SK-N-SH (cell line): ENCODE measurements at regions not wholly inside any gene's neighbourhood (a gene's known extent, or its start where the extent isn't known, plus 50 kb on each side); places are given as distances from the start of the nearest gene placed in this dataset.

ENCODE experiments used
- CTCF ChIA-PET: fragments of 300-600, 350-600 bp; formaldehyde crosslinking; extraction: SDS; loops from one replicate; lab custom pipeline; 2021; lab: Yijun Ruan, JAX
- POLR2A ChIA-PET: fragments of 350-600 bp; sonication (Branson Sonifier 250); formaldehyde crosslinking; extraction: SDS; loops from one replicate; lab custom pipeline; 2020; ENCODE audit warnings: antibody characterized with exemption, inconsistent platforms; lab: Yijun Ruan, JAX
- DNase-seq: peaks from one replicate; pipeline ENCODE4 v3.0.0; 2012
- H2AFZ ChIP-seq: fragments of 200-600 bp; sonication (generic); 2 replicates; pipeline ENCODE4 v1.8.1; 2016; ENCODE audit warnings: antibody characterized with exemption, mild to moderate bottlenecking, low read depth
- H3F3A ChIP-seq: fragments of 200-600 bp; sonication (generic); replicated peaks from 2 replicates; pipeline ENCODE3; 2016; ENCODE audit warnings: antibody characterized with exemption, mild to moderate bottlenecking; ENCODE audit not compliant: insufficient read depth
- H3K27ac ChIP-seq, 2 experiments: fragments of 200-500 bp in 1 of 2; fragments of 200-600 bp in 1 of 2; sonication (Bioruptor generic) in 1 of 2; sonication (generic), shearing (Covaris generic) in 1 of 2; 2 replicates each; pipeline versions ENCODE4 v1.5.1 to v1.6.1; 2014 to 2016; ENCODE audit warnings: low read depth in 2 of 2, inconsistent platforms in 1 of 2, low read length in 1 of 2, mild to moderate bottlenecking in 1 of 2, mixed read lengths in 1 of 2
- H3K27me3 ChIP-seq: fragments of 200-600 bp; sonication (generic), shearing (Covaris generic); 2 replicates; pipeline ENCODE4 v1.6.1; 2016; ENCODE audit warnings: mixed run types; ENCODE audit not compliant: insufficient read depth
- H3K36me3 ChIP-seq, 2 experiments: fragments of 200-500 bp in 1 of 2; fragments of 200-600 bp in 1 of 2; sonication (Bioruptor generic) in 1 of 2; sonication (generic) in 1 of 2; replicated peaks in 1 of 2; 2 replicates each; pipeline versions ENCODE3 to v1.5.1; 2014 to 2016; ENCODE audit warnings: low read length in 1 of 2, mild to moderate bottlenecking in 1 of 2; ENCODE audit not compliant: insufficient read depth in 2 of 2, control insufficient read depth in 1 of 2
- H3K4me1 ChIP-seq, 2 experiments: fragments of 200-500 bp in 1 of 2; fragments of 200-600 bp in 1 of 2; sonication (Bioruptor generic) in 1 of 2; sonication (generic), shearing (Covaris generic) in 1 of 2; 2 replicates each; pipeline versions ENCODE4 v1.5.1 to v1.6.1; 2014 to 2016; ENCODE audit warnings: low read depth in 1 of 2, low read length in 1 of 2, mixed run types in 1 of 2; ENCODE audit not compliant: insufficient read depth in 2 of 2, control insufficient read depth in 1 of 2
- H3K4me2 ChIP-seq: fragments of 200-600 bp; sonication (generic), shearing (Covaris generic); 2 replicates; pipeline ENCODE4 v1.6.1; 2017; ENCODE audit warnings: mixed run types
- H3K4me3 ChIP-seq, 2 experiments: fragments of 200-500 bp in 1 of 2; fragments of 200-600 bp in 1 of 2; sonication (Bioruptor generic) in 1 of 2; sonication (generic), shearing (Covaris generic) in 1 of 2; 2 replicates each; pipeline versions ENCODE4 v1.5.1 to v1.8.1; 2014 to 2016; ENCODE audit warnings: low read depth in 2 of 2, inconsistent platforms in 1 of 2, low read length in 1 of 2, mild to moderate bottlenecking in 1 of 2, mixed read lengths in 1 of 2, moderate library complexity in 1 of 2
- H3K79me2 ChIP-seq: fragments of 200-600 bp; sonication (generic); 2 replicates; pipeline ENCODE4 v1.8.1; 2017; ENCODE audit warnings: mild to moderate bottlenecking; ENCODE audit not compliant: insufficient read depth
- H3K9ac ChIP-seq: fragments of 200-600 bp; sonication (generic); 2 replicates; pipeline ENCODE4 v1.6.1; 2017; ENCODE audit warnings: mixed run types
- H3K9me2 ChIP-seq: fragments of 200-600 bp; sonication (generic); 2 replicates; pipeline ENCODE4 v1.6.1; 2017; ENCODE audit warnings: mixed run types
- H3K9me3 ChIP-seq: fragments of 200-600 bp; sonication (generic); 2 replicates; pipeline ENCODE4 v1.6.1; 2017; ENCODE audit warnings: mixed run types, mild to moderate bottlenecking, moderate library complexity
- H4K20me1 ChIP-seq: fragments of 200-600 bp; sonication (generic); 2 replicates; pipeline ENCODE4 v1.6.1; 2017; ENCODE audit warnings: mild to moderate bottlenecking, mixed run types; ENCODE audit not compliant: insufficient read depth
- EZH2phosphoT487 ChIP-seq: fragments of 200-600 bp; sonication (generic); IDR thresholded peaks from 2 replicates; pipeline ENCODE4 v1.6.1; 2017; ENCODE audit warnings: low read depth, mixed run types, mild to moderate bottlenecking, antibody characterized with exemption, moderate library complexity, borderline replicate concordance
- FOXJ3 ChIP-seq: sonication (generic); formaldehyde crosslinking; IDR thresholded peaks from 2 replicates; pipeline ENCODE4 v1.5.1; 2020; ENCODE audit warnings: mild to moderate bottlenecking, missing genetic modification reagents
- FOXM1 ChIP-seq: IDR thresholded peaks from 2 replicates; pipeline ENCODE4 v1.4.0; 2012; ENCODE audit warnings: low read depth, mild to moderate bottlenecking
- GABPA ChIP-seq: IDR thresholded peaks from 2 replicates; pipeline ENCODE4 v1.4.0; 2012; ENCODE audit warnings: low read depth, mild to moderate bottlenecking
- JUND ChIP-seq: IDR thresholded peaks from 2 replicates; pipeline ENCODE4 v1.4.0; 2012
- NFIC ChIP-seq: IDR thresholded peaks from 2 replicates; pipeline ENCODE4 v1.4.0; 2012; ENCODE audit warnings: borderline replicate concordance
- SIN3A ChIP-seq: IDR thresholded peaks from 2 replicates; pipeline ENCODE4 v1.6.1; 2012; ENCODE audit warnings: low read depth, mild to moderate bottlenecking, low read length, moderate library complexity, borderline replicate concordance
- SMC3 ChIP-seq: IDR thresholded peaks from 2 replicates; pipeline ENCODE4 v1.6.1; 2012; ENCODE audit warnings: low read depth, low read length, improper control_type of control experiment
- TAF1 ChIP-seq: IDR thresholded peaks from 2 replicates; pipeline ENCODE4 v1.6.1; 2012; ENCODE audit warnings: low read depth, mild to moderate bottlenecking, low read length, moderate library complexity, borderline replicate concordance
- TCF12 ChIP-seq: IDR thresholded peaks from 2 replicates; pipeline ENCODE4 v1.4.0; 2012
- USF2 ChIP-seq: fragments of 150-350 bp; IDR thresholded peaks from 2 replicates; pipeline ENCODE4 v1.6.1; 2017; ENCODE audit warnings: antibody characterized with exemption, low read length, low read depth, borderline replicate concordance
- ZBTB33 ChIP-seq: IDR thresholded peaks from 2 replicates; pipeline ENCODE4 v1.4.0; 2012; ENCODE audit warnings: low read depth, borderline replicate concordance
- WGBS: methylation state at CpG from one replicate; pipeline ENCODE4 v1.1.6; 2017; ENCODE audit warnings: low lambda C conversion rate; 5-methylcytosine and 5-hydroxymethylcytosine counted together
- TF ChIP-seq, protein P1 (sequence below): fragments of 150-350 bp; IDR thresholded peaks from 2 replicates; pipeline ENCODE4 v1.6.1; 2016; ENCODE audit warnings: mild to moderate bottlenecking, low read depth, low read length
- TF ChIP-seq, protein P2 (sequence below): IDR thresholded peaks from 2 replicates; pipeline ENCODE4 v1.4.0; 2012; ENCODE audit warnings: low read depth, borderline replicate concordance
- TF ChIP-seq, protein P3 (sequence below): IDR thresholded peaks from 2 replicates; pipeline ENCODE4; 2012

DNA sequence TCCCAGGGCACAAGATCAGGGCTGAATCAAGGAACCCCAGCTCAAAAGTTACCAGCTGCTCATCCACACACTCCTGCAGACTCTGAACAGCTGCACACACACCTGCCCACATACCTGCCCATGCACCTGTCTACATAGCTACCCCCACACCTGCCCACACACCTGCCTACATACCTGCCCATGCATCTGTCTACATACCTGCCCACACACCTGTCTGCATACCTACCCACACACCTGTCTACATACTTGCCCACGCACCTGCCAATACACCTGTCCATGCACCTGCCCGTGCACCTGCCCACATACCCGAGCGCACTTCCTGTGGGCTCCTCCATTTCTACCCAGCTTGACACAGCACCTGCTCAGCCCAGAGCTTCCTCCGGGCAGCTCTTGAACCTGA lies 122.8 kb upstream of the AGAP1 start:
- Histone ChIP-seq H3K36me3 (no peaks in the 10 kb centered on the region), H3K9me2 (no peaks in the 10 kb centered on the region), H3F3A (no peaks in the 10 kb centered on the region)
- DNase-seq: no peak
- no peak for TF ChIP-seq SIN3A
- TF ChIP-seq, protein P1, sequence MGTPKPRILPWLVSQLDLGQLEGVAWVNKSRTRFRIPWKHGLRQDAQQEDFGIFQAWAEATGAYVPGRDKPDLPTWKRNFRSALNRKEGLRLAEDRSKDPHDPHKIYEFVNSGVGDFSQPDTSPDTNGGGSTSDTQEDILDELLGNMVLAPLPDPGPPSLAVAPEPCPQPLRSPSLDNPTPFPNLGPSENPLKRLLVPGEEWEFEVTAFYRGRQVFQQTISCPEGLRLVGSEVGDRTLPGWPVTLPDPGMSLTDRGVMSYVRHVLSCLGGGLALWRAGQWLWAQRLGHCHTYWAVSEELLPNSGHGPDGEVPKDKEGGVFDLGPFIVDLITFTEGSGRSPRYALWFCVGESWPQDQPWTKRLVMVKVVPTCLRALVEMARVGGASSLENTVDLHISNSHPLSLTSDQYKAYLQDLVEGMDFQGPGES: no peak
- no peak for TF ChIP-seq NFIC
- TF ChIP-seq JUND: no peak
- TF ChIP-seq, protein P2, sequence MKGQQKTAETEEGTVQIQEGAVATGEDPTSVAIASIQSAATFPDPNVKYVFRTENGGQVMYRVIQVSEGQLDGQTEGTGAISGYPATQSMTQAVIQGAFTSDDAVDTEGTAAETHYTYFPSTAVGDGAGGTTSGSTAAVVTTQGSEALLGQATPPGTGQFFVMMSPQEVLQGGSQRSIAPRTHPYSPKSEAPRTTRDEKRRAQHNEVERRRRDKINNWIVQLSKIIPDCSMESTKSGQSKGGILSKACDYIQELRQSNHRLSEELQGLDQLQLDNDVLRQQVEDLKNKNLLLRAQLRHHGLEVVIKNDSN: no peak
- no peak for TF ChIP-seq SMC3
- TF ChIP-seq USF2: no peak
- no peak for TF ChIP-seq FOXJ3
- TF ChIP-seq TCF12: no peak
- no peak for TF ChIP-seq ZBTB33
- no peak for TF ChIP-seq TAF1
- no peak for TF ChIP-seq EZH2phosphoT487
- TF ChIP-seq, protein P3, sequence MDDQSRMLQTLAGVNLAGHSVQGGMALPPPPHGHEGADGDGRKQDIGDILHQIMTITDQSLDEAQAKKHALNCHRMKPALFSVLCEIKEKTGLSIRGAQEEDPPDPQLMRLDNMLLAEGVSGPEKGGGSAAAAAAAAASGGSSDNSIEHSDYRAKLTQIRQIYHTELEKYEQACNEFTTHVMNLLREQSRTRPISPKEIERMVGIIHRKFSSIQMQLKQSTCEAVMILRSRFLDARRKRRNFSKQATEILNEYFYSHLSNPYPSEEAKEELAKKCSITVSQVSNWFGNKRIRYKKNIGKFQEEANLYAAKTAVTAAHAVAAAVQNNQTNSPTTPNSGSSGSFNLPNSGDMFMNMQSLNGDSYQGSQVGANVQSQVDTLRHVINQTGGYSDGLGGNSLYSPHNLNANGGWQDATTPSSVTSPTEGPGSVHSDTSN: no peak
- no peak for TF ChIP-seq FOXM1
- no peak for TF ChIP-seq GABPA
- TF ChIP-seq, all 33 proteins: peak for 0
- Histone ChIP-seq H3K9ac (no peak overlapping the region), H3K27ac (no peak overlapping the region), H2AFZ (no peak overlapping the region), H3K27me3 (peaks cover 4% of the 10 kb centered on the region; the same call in 1 of the 2 replicates), H3K4me1 (no peaks in the 10 kb centered on the region), H3K4me2 (no peak overlapping the region), H3K79me2 (no peaks in the 10 kb centered on the region), H4K20me1 (no peaks in the 10 kb centered on the region), H3K9me3 (no peaks in the 10 kb centered on the region), H3K4me3 (no peak overlapping the region)
- ChIA-PET POLR2A (no interaction called here), CTCF (interaction anchor here (0.6 kb wide), 1 partner anchor 444 kb away, joined by 3 read pairs; no protein-coding TSS in a partner anchor)
- 58% methylated on average over 5 of the region's 5 CpGs for WGBS
